CD4-positive, alpha-beta memory T cell (primary cell): ENCODE measurements at regions not wholly inside any gene's neighbourhood (a gene's known extent, or its start where the extent isn't known, plus 50 kb on each side); places are given as distances from the start of the nearest gene placed in this dataset.
"Not testable (repeated sequence)": the region's sequence is repeated elsewhere in the genome, so short reads cannot be mapped to it uniquely, and the experiment has no call there.

Experiments used
- CTCF ChIA-PET: fragments of 350-600 bp; sonication (Branson Sonifier 250); formaldehyde crosslinking; loops from one replicate; lab custom pipeline; 2021; ENCODE audit warnings: inconsistent platforms; ENCODE audit not compliant: partially characterized antibody; lab: Charles Lee
- POLR2A ChIA-PET: fragments of 350-600 bp; sonication (Branson Sonifier 250); formaldehyde crosslinking; loops from one replicate; lab custom pipeline; 2021; ENCODE audit not compliant: partially characterized antibody; lab: Charles Lee
- DNase-seq, 5 donors: peaks; one replicate each; pipeline versions ENCODE4 v3.0.0 to v3.0.0-alpha.2; 2020 to 2022; ENCODE audit warnings: mixed read lengths in 1 of 5
- H3K27ac ChIP-seq: one replicate; pipeline ENCODE4 v1.7.0; 2013; ENCODE audit warnings: low read depth, low read length
- H3K27me3 ChIP-seq: 2 replicates; pipeline ENCODE4 v1.7.0; 2013; ENCODE audit warnings: mild to moderate bottlenecking, low read length, moderate library complexity; ENCODE audit not compliant: insufficient read depth
- H3K36me3 ChIP-seq: 2 replicates; pipeline ENCODE4 v1.7.0; 2013; ENCODE audit warnings: mild to moderate bottlenecking, low read length, moderate library complexity; ENCODE audit not compliant: insufficient read depth
- H3K4me1 ChIP-seq: 2 replicates; pipeline ENCODE4 v1.7.0; 2013; ENCODE audit warnings: mild to moderate bottlenecking, low read length, moderate library complexity; ENCODE audit not compliant: insufficient read depth
- H3K4me3 ChIP-seq, 2 donors: one replicate each; pipeline ENCODE4 v1.7.0; 2013; ENCODE audit warnings: low read length in 2 of 2, mild to moderate bottlenecking in 1 of 2
- H3K9me3 ChIP-seq, 2 donors: one replicate each; pipeline ENCODE4 v1.7.0; 2013; ENCODE audit warnings: low read length in 2 of 2, control low read depth in 1 of 2; ENCODE audit not compliant: control insufficient read depth in 1 of 2
- H3K27ac Mint-ChIP-seq, 7 donors: one replicate each; pipeline ENCODE4 v1.8.0; 2020 to 2021; ENCODE audit warnings: mixed read lengths in 7 of 7, mild to moderate bottlenecking in 6 of 7, inconsistent platforms in 3 of 7, moderate library complexity in 3 of 7
- H3K27me3 Mint-ChIP-seq, 2 donors: one replicate each; pipeline ENCODE4 v1.8.0; 2020 to 2021; ENCODE audit warnings: mixed read lengths in 2 of 2
- H3K36me3 Mint-ChIP-seq, 2 donors: one replicate each; pipeline ENCODE4 v1.8.0; 2020 to 2021; ENCODE audit warnings: mixed read lengths in 2 of 2, inconsistent platforms in 1 of 2, mild to moderate bottlenecking in 1 of 2
- H3K4me1 Mint-ChIP-seq, 4 donors: one replicate each; pipeline ENCODE4 v1.8.0; 2020 to 2021; ENCODE audit warnings: mixed read lengths in 4 of 4, mild to moderate bottlenecking in 1 of 4
- H3K4me3 Mint-ChIP-seq, 8 donors: one replicate each; pipeline ENCODE4 v1.8.0; 2020 to 2021; ENCODE audit warnings: mixed read lengths in 8 of 8, mild to moderate bottlenecking in 7 of 8, moderate library complexity in 6 of 8, inconsistent platforms in 3 of 8
- H3K9me3 Mint-ChIP-seq, 8 donors: one replicate each; pipeline ENCODE4 v1.8.0; 2020 to 2021; ENCODE audit warnings: mixed read lengths in 8 of 8, mild to moderate bottlenecking in 5 of 8, inconsistent platforms in 3 of 8, moderate library complexity in 1 of 8
- intact Hi-C: fragments of 100-400 bp; cut with micrococcal nuclease; formaldehyde crosslinking; loops from one replicate; pipeline ENCODE4 v1.15.1; 2023

DNA sequence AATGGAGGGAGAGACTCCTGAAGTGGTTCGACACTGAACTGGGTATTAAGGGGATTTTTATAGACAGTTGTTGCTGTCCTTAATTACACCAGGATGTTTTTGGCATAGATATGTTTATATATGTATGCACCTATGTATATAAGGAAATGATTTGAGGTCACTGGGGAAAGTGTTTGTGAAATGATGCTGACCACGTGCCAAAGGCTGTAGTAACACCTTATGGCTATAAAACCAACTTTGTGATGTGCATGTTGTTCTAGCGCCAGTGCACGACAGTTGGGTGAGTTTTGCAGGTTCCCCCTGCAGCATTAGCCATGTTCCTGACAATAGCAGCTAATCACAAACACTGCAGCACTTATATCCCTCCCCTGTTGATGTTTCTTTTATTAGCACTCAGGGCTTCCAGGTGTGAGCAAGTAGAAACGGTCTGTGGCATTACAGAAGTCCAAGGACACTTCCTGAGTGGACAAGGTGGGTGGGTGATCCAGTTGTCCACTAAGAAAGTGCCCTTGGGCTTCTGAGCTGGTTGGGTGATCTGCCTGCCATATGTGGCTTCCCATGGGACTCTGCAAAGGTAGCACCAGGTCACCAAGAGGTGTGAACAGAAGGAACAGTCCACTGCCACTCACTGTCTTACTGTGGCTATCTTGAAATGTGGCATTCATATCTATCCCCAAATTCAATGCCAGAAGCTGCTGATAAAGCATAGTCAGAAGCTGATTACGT is 63.0 kb upstream of the RBM24 start:
- no peak overlapping the region for H3K4me3 Mint-ChIP-seq
- POLR2A ChIA-PET: no interaction called here
- no peak for DNase-seq
- H3K4me1 Mint-ChIP-seq: no peaks in the 10 kb centered on the region
- Histone ChIP-seq H3K4me3 (no peak overlapping the region), H3K36me3 (no peaks in the 10 kb centered on the region), H3K9me3 (no peaks in the 10 kb centered on the region), H3K27ac (no peak overlapping the region), H3K4me1 (no peaks in the 10 kb centered on the region), H3K27me3 (no peaks in the 10 kb centered on the region)
- no peaks in the 10 kb centered on the region for H3K36me3 Mint-ChIP-seq
- intact Hi-C loops: no loop called here
- no peak overlapping the region for H3K27ac Mint-ChIP-seq
- CTCF ChIA-PET: no interaction called here
- peaks cover 0 to 7% (median 0%) of the 10 kb centered on the region in 8 donors for H3K9me3 Mint-ChIP-seq
- peaks cover 3 to 8% of the 10 kb centered on the region in 2 donors for H3K27me3 Mint-ChIP-seq

GRCh38 chr6:17218749-17219093 is 62.4 kb upstream of the RBM24 start:
- Mint-ChIP-seq H3K27me3 (peaks cover 3 to 8% of the 10 kb centered on the region in 2 donors), H3K4me3 (no peak overlapping the region), H3K9me3 (peaks cover 0 to 7% (median 0%) of the 10 kb centered on the region in 8 donors), H3K4me1 (no peaks in the 10 kb centered on the region), H3K27ac (no peak overlapping the region), H3K36me3 (no peaks in the 10 kb centered on the region)
- no peaks in the 10 kb centered on the region for H3K36me3 ChIP-seq
- intact Hi-C loops: no loop called here
- no peak overlapping the region for H3K27ac ChIP-seq
- ChIA-PET CTCF (no interaction called here), POLR2A (no interaction called here)
- H3K4me3 ChIP-seq: no peak overlapping the region
- H3K9me3 ChIP-seq: no peaks in the 10 kb centered on the region
- H3K4me1 ChIP-seq: no peaks in the 10 kb centered on the region
- H3K27me3 ChIP-seq: no peaks in the 10 kb centered on the region
- DNase-seq: no peak

- POLR2A ChIA-PET: no interaction called here
- Mint-ChIP-seq H3K4me1 (no peaks in the 10 kb centered on the region), H3K27me3 (peaks cover 3 to 8% of the 10 kb centered on the region in 2 donors), H3K9me3 (peaks cover 0 to 7% (median 0%) of the 10 kb centered on the region in 8 donors), H3K36me3 (no peaks in the 10 kb centered on the region), H3K4me3 (no peak overlapping the region), H3K27ac (no peak overlapping the region)
- CTCF ChIA-PET: no interaction called here
- intact Hi-C loops: no loop called here
- no peaks in the 10 kb centered on the region for H3K27me3 ChIP-seq
- H3K27ac ChIP-seq: no peak overlapping the region
- no peaks in the 10 kb centered on the region for H3K36me3 ChIP-seq
- H3K4me1 ChIP-seq: no peaks in the 10 kb centered on the region
- no peaks in the 10 kb centered on the region for H3K9me3 ChIP-seq
- H3K4me3 ChIP-seq: no peak overlapping the region
- DNase-seq: no peak
Measured at GRCh38 chr6:17219098-17219497, 62.1 kb upstream of the RBM24 start.

GRCh38 chr6:17220040-17220910 is 60.9 kb upstream of the RBM24 start:
- intact Hi-C loops: no loop called here
- ChIA-PET POLR2A (no interaction called here), CTCF (no interaction called here)
- H3K27me3 Mint-ChIP-seq: peaks cover 2 to 8% of the 10 kb centered on the region in 2 donors
- H3K4me3 Mint-ChIP-seq: no peak overlapping the region
- Histone ChIP-seq H3K36me3 (no peaks in the 10 kb centered on the region), H3K27ac (no peak overlapping the region), H3K4me1 (no peaks in the 10 kb centered on the region), H3K4me3 (no peak overlapping the region), H3K27me3 (no peaks in the 10 kb centered on the region), H3K9me3 (no peaks in the 10 kb centered on the region)
- H3K36me3 Mint-ChIP-seq: no peaks in the 10 kb centered on the region
- peaks cover 0 to 7% (median 0%) of the 10 kb centered on the region in 8 donors for H3K9me3 Mint-ChIP-seq
- DNase-seq: no peak
- no peaks in the 10 kb centered on the region for H3K4me1 Mint-ChIP-seq
- H3K27ac Mint-ChIP-seq: no peak overlapping the region

DNA sequence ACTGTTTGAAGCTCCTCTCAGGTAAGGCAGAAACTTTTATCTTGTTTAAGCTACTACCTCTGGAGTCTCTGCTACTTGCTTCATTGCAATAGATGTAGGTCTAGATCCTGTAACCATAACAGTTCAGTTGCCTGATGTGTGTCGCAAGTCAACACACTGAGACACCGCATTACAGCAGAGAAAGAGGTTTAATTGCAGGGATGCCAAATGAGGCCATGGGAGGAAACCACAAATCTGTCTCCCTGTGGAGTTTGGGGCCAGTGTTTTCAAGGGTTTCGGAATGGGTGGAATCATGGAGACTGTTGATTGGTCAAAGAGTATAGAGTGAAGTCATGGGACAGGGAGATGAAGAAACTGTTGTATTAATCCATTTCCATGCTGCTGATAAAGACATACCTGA is 57.1 kb upstream of the RBM24 start:
- POLR2A ChIA-PET: no interaction called here
- Mint-ChIP-seq H3K27ac (no peak overlapping the region), H3K9me3 (no peaks in the 10 kb centered on the region), H3K27me3 (peaks cover 2 to 5% of the 10 kb centered on the region in 2 donors), H3K4me3 (no peak overlapping the region), H3K36me3 (no peaks in the 10 kb centered on the region), H3K4me1 (no peaks in the 10 kb centered on the region)
- Histone ChIP-seq H3K27ac (no peak overlapping the region), H3K36me3 (no peaks in the 10 kb centered on the region), H3K4me1 (no peaks in the 10 kb centered on the region), H3K9me3 (no peaks in the 10 kb centered on the region), H3K27me3 (no peaks in the 10 kb centered on the region), H3K4me3 (no peak overlapping the region)
- intact Hi-C loops: no loop called here
- DNase-seq: no peak
- CTCF ChIA-PET: interaction anchor here (0.7 kb wide), 1 partner anchor 17 kb away, joined by 3 read pairs; no protein-coding TSS in a partner anchor

GRCh38 chr6:17224501-17224900 is 56.7 kb upstream of the RBM24 start:
- H3K27ac Mint-ChIP-seq, H3K27me3 Mint-ChIP-seq, H3K9me3 Mint-ChIP-seq, H3K4me1 Mint-ChIP-seq, H3K27ac ChIP-seq, H3K4me1 ChIP-seq, DNase-seq, H3K4me3 Mint-ChIP-seq, H3K36me3 ChIP-seq, H3K9me3 ChIP-seq, POLR2A ChIA-PET, H3K36me3 Mint-ChIP-seq, H3K27me3 ChIP-seq, intact Hi-C loops, H3K4me3 ChIP-seq: not testable (repeated sequence)
- CTCF ChIA-PET: interaction anchor here (0.7 kb wide), 1 partner anchor 18 kb away, joined by 3 read pairs; no protein-coding TSS in a partner anchor

DNA sequence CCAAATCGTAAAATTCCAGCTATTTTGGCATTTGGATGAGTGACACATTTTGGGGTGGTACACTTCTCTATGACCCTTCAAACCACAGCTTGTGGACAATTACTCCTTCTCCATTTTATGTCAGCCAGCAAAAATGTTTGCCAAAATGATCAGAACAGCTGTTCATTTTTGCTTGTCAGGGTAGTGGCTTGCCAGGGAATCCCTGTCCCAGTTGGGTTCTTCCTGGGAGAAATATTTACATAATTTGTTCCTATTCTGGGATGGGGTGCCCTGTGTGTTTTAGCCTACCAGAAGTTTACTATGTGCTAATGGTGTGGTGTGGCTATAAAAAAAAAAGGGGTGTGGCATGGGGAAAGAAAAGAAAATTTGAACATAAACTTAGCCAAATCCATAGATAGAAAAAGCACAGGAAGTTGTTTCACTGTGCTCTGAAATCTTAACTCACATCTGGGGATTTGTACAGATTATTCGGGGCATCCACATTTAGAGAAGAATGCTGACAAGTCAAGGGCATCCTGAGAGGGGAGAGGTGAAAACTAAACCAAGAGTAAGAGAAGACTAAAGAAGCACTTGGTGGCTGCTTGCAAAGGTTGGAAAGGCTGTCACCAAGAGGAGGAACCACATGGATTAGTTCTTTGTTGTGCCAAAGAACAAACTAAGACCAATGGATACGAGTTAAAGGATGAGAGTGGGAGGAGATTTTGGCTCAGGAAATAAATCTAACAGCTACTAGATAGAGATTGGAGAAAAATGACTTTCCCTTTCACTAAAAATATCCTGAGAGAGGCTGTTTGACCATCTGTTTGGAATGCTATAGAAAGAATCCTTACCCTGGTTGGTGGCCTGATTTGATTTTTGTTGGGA is 55.2 kb upstream of the RBM24 start:
- no peak for DNase-seq
- no peak overlapping the region for H3K4me3 Mint-ChIP-seq
- H3K4me1 Mint-ChIP-seq: no peaks in the 10 kb centered on the region
- H3K27ac Mint-ChIP-seq: no peak overlapping the region
- Histone ChIP-seq H3K4me3 (no peak overlapping the region), H3K27me3 (no peaks in the 10 kb centered on the region), H3K27ac (no peak overlapping the region), H3K36me3 (no peaks in the 10 kb centered on the region), H3K4me1 (no peaks in the 10 kb centered on the region), H3K9me3 (no peaks in the 10 kb centered on the region)
- no peaks in the 10 kb centered on the region for H3K36me3 Mint-ChIP-seq
- CTCF ChIA-PET: no interaction called here
- intact Hi-C loops: no loop called here
- POLR2A ChIA-PET: no interaction called here
- no peaks in the 10 kb centered on the region for H3K9me3 Mint-ChIP-seq
- H3K27me3 Mint-ChIP-seq: peaks cover 2% of the 10 kb centered on the region in 2 donors
